Esophagus (tissue), 2 donors: ENCODE measurements at regions not wholly inside any gene's neighbourhood (a gene's known extent, or its start where the extent isn't known, plus 50 kb on each side); places are given as distances from the start of the nearest gene placed in this dataset.

Source experiments
- H3K27ac ChIP-seq, 2 donors: one replicate each; pipeline ENCODE4 v1.5.1; 2013; ENCODE audit warnings: low read depth in 2 of 2, mild to moderate bottlenecking in 2 of 2, inconsistent platforms in 1 of 2, low read length in 1 of 2, moderate library complexity in 1 of 2
- H3K27me3 ChIP-seq, 2 donors: one replicate each; pipeline ENCODE4 v1.6.1; 2013; ENCODE audit warnings: low read length in 2 of 2, control low read depth in 1 of 2, mild to moderate bottlenecking in 1 of 2; ENCODE audit not compliant: insufficient read depth in 2 of 2, control insufficient read depth in 1 of 2
- H3K36me3 ChIP-seq, 2 donors: one replicate each; pipeline ENCODE4 v1.6.1; 2013; ENCODE audit warnings: low read length in 1 of 2; ENCODE audit not compliant: control insufficient read depth in 2 of 2, insufficient read depth in 2 of 2
- H3K4me1 ChIP-seq, 2 donors: one replicate each; pipeline ENCODE4 v1.6.1; 2013; ENCODE audit warnings: low read length in 1 of 2; ENCODE audit not compliant: control insufficient read depth in 2 of 2, insufficient read depth in 2 of 2
- H3K4me3 ChIP-seq, 2 donors: one replicate each; pipeline ENCODE4 v1.5.1; 2013; ENCODE audit warnings: low read length in 2 of 2, mild to moderate bottlenecking in 2 of 2, low read depth in 1 of 2, moderate library complexity in 1 of 2
- H3K9me3 ChIP-seq, 2 donors: one replicate each; pipeline ENCODE4 v1.6.1; 2013; ENCODE audit warnings: mild to moderate bottlenecking in 2 of 2, low read depth in 1 of 2, low read length in 1 of 2, moderate library complexity in 1 of 2; ENCODE audit not compliant: control insufficient read depth in 2 of 2, insufficient read depth in 1 of 2
- WGBS, 2 donors: extraction: QIAGEN DNeasy Blood & Tissue Kit; methylation state at CpG; one replicate each; pipeline ENCODE4 v1.1.7; 2013; 5-methylcytosine and 5-hydroxymethylcytosine counted together
- donor health status: healthy with polysubstance abuse.
- donor health status: Bipolar disorder and iron deficiency.

GRCh38 chr2:14535156-14535555, 97.4 kb upstream of the LRATD1 start:
- Histone ChIP-seq H3K27me3 (no peaks in the 10 kb centered on the region), H3K4me3 (no peak overlapping the region), H3K9me3 (no peaks in the 10 kb centered on the region), H3K27ac (no peak overlapping the region), H3K4me1 (peaks cover 4 to 5% of the 10 kb centered on the region in 2 donors), H3K36me3 (no peaks in the 10 kb centered on the region)
- WGBS, 2 donors = 39 to 48% methylated on average over 4 of the region's 4 CpGs

GRCh38 chr2:14536976-14537375, 95.5 kb upstream of the LRATD1 start:
- Histone ChIP-seq H3K27me3 (no peaks in the 10 kb centered on the region), H3K36me3 (no peaks in the 10 kb centered on the region), H3K4me3 (no peak overlapping the region), H3K4me1 (peaks cover 4 to 5% of the 10 kb centered on the region in 2 donors), H3K27ac (no peak overlapping the region), H3K9me3 (no peaks in the 10 kb centered on the region)
- 54 to 66% methylated on average over 4 of the region's 4 CpGs for WGBS, 2 donors

- 74 to 80% methylated on average over 1 of the region's 1 CpG for WGBS, 2 donors
- no peaks in the 10 kb centered on the region for H3K27me3 ChIP-seq
Observed at GRCh38 chr2:14540015-14540414, 92.5 kb upstream of the LRATD1 start.

GRCh38 chr2:14543284-14543683, 89.2 kb upstream of the LRATD1 start:
- WGBS, 2 donors = 59 to 60% methylated on average over 4 of the region's 4 CpGs
- H3K9me3 ChIP-seq = no peaks in the 10 kb centered on the region
- no peaks in the 10 kb centered on the region for H3K36me3 ChIP-seq
- H3K4me1 ChIP-seq = no peaks in the 10 kb centered on the region
- H3K4me3 ChIP-seq = no peak overlapping the region
- H3K27me3 ChIP-seq = no peaks in the 10 kb centered on the region
- no peak overlapping the region for H3K27ac ChIP-seq

More at GRCh38 chr2:14540015-14540414, 92.5 kb upstream of the LRATD1 start:
- Histone ChIP-seq H3K9me3 (no peaks in the 10 kb centered on the region), H3K27ac (no peak overlapping the region), H3K4me1 (peaks cover 0 to 4% of the 10 kb centered on the region in 2 donors), H3K36me3 (no peaks in the 10 kb centered on the region), H3K4me3 (no peak overlapping the region)

- no peaks in the 10 kb centered on the region for H3K4me1 ChIP-seq
- H3K36me3 ChIP-seq = no peaks in the 10 kb centered on the region
- no peaks in the 10 kb centered on the region for H3K9me3 ChIP-seq
- H3K27me3 ChIP-seq = no peaks in the 10 kb centered on the region
- no peak overlapping the region for H3K4me3 ChIP-seq
- H3K27ac ChIP-seq = no peak overlapping the region
- 65 to 67% methylated on average over 4 of the region's 4 CpGs for WGBS, 2 donors
Observed at GRCh38 chr2:14544247-14544646, 88.3 kb upstream of the LRATD1 start.

GRCh38 chr2:14547830-14548229, 84.7 kb upstream of the LRATD1 start:
- 80 to 81% methylated on average over 1 of the region's 1 CpG for WGBS, 2 donors
- Histone ChIP-seq H3K36me3 (no peaks in the 10 kb centered on the region), H3K4me3 (no peak overlapping the region), H3K27ac (no peak overlapping the region), H3K4me1 (no peaks in the 10 kb centered on the region), H3K9me3 (no peaks in the 10 kb centered on the region), H3K27me3 (no peaks in the 10 kb centered on the region)

- no peak overlapping the region for H3K27ac ChIP-seq
- no peak overlapping the region for H3K4me3 ChIP-seq
- WGBS, 2 donors = 84 to 85% methylated on average over 3 of the region's 3 CpGs
Observed at GRCh38 chr2:14550658-14551057, 81.9 kb upstream of the LRATD1 start.

GRCh38 chr2:14551069-14551468, 81.4 kb upstream of the LRATD1 start:
- H3K27ac ChIP-seq = no peak overlapping the region
- WGBS, 2 donors = 79 to 90% methylated on average over 3 of the region's 3 CpGs
- H3K9me3 ChIP-seq = no peaks in the 10 kb centered on the region
- no peak overlapping the region for H3K4me3 ChIP-seq
- H3K27me3 ChIP-seq = no peaks in the 10 kb centered on the region
- no peaks in the 10 kb centered on the region for H3K36me3 ChIP-seq
- H3K4me1 ChIP-seq = no peaks in the 10 kb centered on the region

More at GRCh38 chr2:14550658-14551057, 81.9 kb upstream of the LRATD1 start:
- Histone ChIP-seq H3K9me3 (no peaks in the 10 kb centered on the region), H3K4me1 (no peaks in the 10 kb centered on the region), H3K27me3 (no peaks in the 10 kb centered on the region), H3K36me3 (no peaks in the 10 kb centered on the region)

GRCh38 chr2:14552286-14552685, 80.2 kb upstream of the LRATD1 start:
- H3K4me1 ChIP-seq = no peaks in the 10 kb centered on the region
- H3K27me3 ChIP-seq = no peaks in the 10 kb centered on the region
- no peak overlapping the region for H3K27ac ChIP-seq
- no peak overlapping the region for H3K4me3 ChIP-seq
- H3K36me3 ChIP-seq = no peaks in the 10 kb centered on the region
- WGBS, 2 donors = 78 to 86% methylated on average over 1 of the region's 1 CpG
- no peaks in the 10 kb centered on the region for H3K9me3 ChIP-seq

- H3K36me3 ChIP-seq = no peaks in the 10 kb centered on the region
- H3K4me3 ChIP-seq = no peak overlapping the region
- no peak overlapping the region for H3K27ac ChIP-seq
- WGBS, 2 donors = 76 to 78% methylated on average over 2 of the region's 2 CpGs
- H3K4me1 ChIP-seq = no peaks in the 10 kb centered on the region
- H3K27me3 ChIP-seq = no peaks in the 10 kb centered on the region
- H3K9me3 ChIP-seq = no peaks in the 10 kb centered on the region
Observed at GRCh38 chr2:14552818-14553217, 79.7 kb upstream of the LRATD1 start.
